GM18909 (cell line): ENCODE measurements at regions not wholly inside any gene's neighbourhood (a gene's known extent, or its start where the extent isn't known, plus 50 kb on each side); places are given as distances from the start of the nearest gene placed in this dataset.

Experiments
- ATAC-seq: cut with Tn5 transposase; IDR thresholded peaks from one replicate; pipeline ENCODE4 v1.9.1; 2021; ENCODE audit warnings: mild to moderate bottlenecking; ENCODE audit not compliant: unreplicated experiment, poor library complexity

GRCh38 chr20:39135885-39136544 lies 173.9 kb downstream of the DHX35 start:
- no peak for ATAC-seq

- ATAC-seq, result no peak
Measured at GRCh38 chr20:39133201-39133600, 171.1 kb downstream of the DHX35 start.

GRCh38 chr20:39132511-39132910 lies 170.4 kb downstream of the DHX35 start:
- no peak for ATAC-seq

- ATAC-seq, result no peak
Measured at GRCh38 chr20:39132093-39132492, 169.9 kb downstream of the DHX35 start.

DNA sequence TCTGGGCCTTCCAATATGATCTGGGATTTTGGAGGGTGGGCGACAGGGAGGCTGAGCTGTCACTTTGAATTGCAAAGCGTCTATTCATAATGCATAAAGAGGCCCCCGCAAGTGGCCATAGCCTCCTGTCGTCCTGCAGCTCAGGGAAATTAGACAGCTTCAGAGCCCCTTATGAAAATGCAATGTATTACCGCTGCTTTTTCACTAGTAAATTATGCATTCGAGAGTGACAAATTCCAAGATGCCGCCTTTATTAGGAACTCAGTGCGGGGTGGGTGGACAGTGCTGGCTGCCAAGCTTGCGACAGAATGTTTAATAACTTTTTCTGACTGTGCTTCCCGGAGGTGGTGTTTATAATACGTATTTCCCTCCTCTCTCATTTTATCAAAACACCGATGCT lies 168.5 kb downstream of the DHX35 start:
- no peak for ATAC-seq

DNA sequence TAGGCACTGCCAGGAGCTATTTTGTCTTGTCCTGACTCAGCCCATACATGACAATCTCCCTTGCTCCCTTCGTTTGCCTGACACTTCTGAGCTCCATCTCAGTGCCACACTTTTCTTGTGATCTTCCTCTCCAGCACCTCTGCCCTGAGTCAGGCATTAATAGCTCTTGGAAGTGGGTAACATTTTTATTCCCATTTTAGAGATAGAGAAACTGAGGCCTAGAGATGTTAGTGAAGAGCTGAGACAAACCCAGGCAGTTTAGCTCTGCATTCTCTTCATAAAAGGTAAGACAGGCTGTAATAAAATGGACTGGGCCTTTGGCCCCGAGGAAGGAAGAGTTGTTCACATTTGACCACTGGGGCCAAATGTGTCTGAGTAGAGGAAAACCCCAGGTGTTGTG lies 167.4 kb downstream of the DHX35 start:
- ATAC-seq, result no peak

- ATAC-seq, result no peak
Measured at GRCh38 chr20:39124064-39124463, 161.9 kb downstream of the DHX35 start.

GRCh38 chr20:39123185-39123557 lies 161.0 kb downstream of the DHX35 start:
- ATAC-seq, result no peak

DNA sequence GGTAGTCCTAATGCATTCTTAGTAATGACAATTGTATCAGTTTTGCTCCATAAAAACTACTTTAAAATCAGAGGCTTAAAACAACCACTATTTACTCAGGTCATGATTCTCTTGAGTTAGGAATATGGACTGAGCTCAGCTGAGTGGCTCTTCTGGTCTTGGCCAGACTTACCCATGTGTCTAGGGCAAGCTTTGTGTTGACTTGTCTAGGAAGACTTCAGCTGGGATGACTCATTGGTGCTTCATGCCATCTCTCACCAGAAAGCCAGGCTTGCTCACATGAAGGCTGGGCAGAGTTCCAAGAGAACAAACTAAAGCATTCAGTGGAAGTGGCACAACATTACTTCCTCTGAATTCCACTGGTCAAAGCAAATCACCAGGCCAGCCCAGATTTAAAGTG lies 155.3 kb downstream of the DHX35 start:
- no peak for ATAC-seq

- no peak for ATAC-seq
Measured at GRCh38 chr20:39116020-39116419, 153.9 kb downstream of the DHX35 start.

DNA sequence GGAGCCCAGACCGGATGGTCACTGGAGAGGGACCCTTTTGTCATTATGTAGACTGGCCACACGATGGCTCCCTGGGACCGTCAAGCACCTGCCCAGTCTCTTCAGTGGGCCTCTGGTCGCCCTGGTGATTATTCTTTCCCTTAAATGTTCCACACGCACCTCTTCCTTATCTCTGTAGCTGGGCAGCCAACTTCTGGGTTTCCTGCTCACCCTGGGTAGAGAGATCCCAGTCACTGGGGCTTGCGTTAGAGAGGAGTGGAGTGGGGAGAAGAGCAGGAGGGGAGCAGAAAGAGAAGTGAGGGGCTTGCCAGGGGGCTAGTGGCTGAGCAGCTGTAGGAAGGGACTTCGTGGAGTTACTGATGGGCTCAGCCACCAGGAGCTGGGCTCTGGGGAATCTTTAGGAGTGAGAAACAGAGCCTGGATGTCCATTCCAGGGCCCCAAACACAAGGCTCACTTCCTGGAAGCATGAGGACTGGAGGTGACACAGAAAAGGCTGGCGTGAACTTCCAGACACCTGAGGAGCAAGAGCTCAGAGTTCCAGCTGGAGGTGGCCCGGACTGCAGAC lies 150.1 kb downstream of the DHX35 start:
- no peak for ATAC-seq

DNA sequence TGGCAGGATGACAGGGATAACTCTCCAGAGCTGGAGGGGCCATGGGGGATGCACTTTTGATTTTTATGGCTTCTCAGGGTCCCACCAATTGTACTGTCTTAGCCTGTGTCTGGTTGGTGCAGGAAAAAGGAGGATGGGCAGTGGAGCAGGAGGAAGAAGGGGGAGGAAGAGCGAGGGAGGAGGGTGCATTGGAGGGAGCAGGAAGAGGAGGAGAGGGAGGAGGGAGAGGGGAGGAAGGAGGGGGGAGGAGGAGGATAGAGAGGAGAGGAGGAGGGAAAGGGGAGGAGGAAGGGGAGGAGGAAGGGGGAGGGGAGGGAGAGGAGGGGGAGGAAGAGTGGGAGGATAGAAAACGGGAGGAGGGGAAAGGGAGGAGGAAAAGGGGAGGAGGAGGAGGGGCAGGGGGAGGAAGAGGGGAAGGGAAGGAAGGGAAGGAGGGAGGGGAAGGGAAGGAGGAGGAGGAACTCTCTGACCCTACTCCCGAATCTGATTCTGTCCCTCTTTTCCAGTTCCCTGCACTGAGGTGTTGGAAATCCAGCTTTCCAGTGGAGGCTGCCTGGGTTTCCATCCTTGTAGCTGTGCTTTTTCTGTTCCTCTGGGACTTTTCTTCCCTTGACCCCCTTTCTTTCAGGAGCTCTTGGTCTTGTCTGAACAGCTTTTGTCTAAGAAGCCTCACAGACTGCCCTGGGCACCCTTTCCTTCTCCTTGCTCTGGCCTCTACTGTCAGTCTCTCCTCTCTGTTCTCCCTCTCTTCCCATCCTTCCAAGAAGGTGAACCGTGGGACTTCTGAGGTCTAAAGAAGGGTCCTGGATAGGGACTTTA lies 149.4 kb downstream of the DHX35 start:
- ATAC-seq, result no peak

GRCh38 chr20:39110819-39111136 lies 148.6 kb downstream of the DHX35 start:
- no peak for ATAC-seq

DNA sequence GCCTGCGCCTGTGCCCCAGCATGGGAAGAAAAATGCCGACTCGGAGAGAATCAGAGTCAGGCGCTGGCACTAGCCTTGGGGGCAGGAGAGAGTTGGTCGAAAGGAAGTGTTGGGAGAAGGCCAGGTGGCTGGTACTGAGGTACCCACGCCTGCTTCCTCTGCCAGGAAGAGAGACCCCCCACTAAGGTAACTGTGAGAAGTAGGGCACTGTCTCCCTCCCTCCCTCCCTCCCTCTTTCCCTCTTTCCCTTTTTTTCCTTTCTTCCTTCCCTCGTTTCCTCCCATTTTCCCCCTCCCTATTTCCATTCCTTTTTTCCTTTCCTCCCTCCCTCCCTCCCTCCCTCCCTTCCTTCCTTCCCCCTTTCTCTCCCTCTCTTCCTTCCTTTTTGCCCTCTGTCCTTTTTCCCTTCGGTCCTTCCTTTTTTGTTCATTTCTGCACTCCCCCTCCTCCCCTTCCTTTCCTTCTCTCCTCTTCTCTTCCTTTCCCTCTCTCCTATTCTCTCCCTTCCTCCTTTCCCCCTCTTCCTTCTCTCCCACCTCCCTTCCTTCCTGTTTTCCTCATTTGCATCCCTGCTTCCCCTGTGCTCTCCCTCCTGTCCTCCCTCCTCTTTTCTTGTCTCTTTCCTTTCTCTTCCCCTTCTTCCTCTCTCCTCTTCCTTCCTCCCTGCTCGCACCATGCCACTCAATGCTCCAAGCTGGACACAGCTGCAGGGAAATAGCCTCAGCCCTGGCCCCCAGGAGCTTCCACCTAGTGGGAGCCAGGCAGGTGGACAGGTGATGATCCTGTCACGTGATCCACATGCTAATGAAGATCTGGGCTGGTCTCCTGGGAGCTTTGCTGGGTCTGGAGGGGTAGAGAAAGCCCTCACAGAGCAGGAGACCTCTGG lies 148.0 kb downstream of the DHX35 start:
- no peak for ATAC-seq

DNA sequence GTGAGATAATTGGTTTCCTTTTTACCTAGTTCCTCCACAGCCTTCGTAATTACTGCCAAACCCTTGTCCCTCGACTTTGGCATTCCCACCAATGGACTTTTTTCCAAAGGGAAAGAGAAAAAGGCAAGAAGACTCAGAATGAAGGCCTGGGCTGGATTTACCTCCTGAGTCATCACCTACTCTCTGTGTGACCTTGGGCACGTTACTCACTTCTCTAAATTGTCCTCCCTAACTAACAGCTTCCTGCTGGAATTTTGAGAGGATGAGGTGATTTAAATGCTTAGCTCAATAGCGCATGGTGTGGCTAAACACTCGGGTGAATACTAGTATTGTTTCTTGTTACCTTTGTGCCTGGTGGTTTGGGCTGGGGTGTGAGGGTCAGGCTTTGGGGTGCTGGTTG lies 146.6 kb downstream of the DHX35 start:
- ATAC-seq, result no peak

DNA sequence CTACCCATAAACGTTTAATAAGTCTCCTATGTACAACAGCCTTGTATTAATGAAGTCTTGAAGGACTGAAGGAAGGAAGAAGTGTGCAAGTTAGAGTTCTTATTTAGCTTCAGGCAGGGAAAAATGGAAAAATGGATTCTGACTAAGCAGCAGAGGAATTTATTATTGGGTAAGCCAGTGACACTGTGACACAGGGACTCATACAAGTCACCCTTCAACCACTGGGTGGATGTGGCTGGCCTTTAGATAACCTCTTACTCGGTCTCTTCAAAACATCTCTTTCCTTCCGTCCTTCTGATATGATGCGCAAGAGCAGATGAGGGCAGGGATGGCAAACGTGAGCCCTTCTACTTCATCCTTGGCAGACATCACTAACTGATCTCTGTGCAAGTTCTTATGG lies 145.6 kb downstream of the DHX35 start:
- no peak for ATAC-seq

- ATAC-seq, result no peak
Measured at GRCh38 chr20:39106791-39107190, 144.6 kb downstream of the DHX35 start.

- ATAC-seq, result no peak
Measured at GRCh38 chr20:39105551-39105950, 143.4 kb downstream of the DHX35 start.

- no peak for ATAC-seq
Measured at GRCh38 chr20:39103732-39104131, 141.6 kb downstream of the DHX35 start.

DNA sequence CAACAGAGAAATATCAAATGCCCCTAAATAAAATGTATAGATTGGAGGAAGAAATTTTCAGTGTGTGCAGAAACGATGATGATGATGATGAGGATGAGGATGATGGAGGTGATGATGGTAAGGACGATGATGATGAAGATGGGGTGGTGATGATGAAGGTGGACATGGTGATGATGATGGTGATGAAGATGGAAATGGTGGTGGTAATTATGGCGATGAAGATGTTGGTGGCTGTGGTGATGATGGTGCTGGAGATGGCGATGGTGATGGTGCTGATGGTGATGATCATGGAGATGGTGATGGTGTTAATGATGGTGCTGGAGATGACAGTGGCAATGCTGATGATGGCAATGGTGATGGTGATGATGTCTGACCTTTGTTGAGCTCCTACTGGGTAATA lies 141.2 kb downstream of the DHX35 start:
- no peak for ATAC-seq

- no peak for ATAC-seq
Measured at GRCh38 chr20:39101895-39102294, 139.8 kb downstream of the DHX35 start.
